CD4-positive, alpha-beta T cell (primary cell): ENCODE measurements at regions not wholly inside any gene's neighbourhood (a gene's known extent, or its start where the extent isn't known, plus 50 kb on each side); places are given as distances from the start of the nearest gene placed in this dataset.
"Not testable (repeated sequence)": the region's sequence is repeated elsewhere in the genome, so short reads cannot be mapped to it uniquely, and the experiment has no call there.

Source experiments
- ATAC-seq: fragments of 200-7000 bp; cut with Tn5 transposase; one replicate; pipeline ENCODE4 v1.10.0; 2022; ENCODE audit warnings: mild to moderate bottlenecking; ENCODE audit not compliant: poor library complexity
- CTCF ChIA-PET: fragments of 350-600 bp; sonication (Branson Sonifier 250); formaldehyde crosslinking; loops from one replicate; lab custom pipeline; 2021; ENCODE audit warnings: antibody characterized with exemption, inconsistent platforms; lab: Charles Lee
- POLR2A ChIA-PET: fragments of 350-600 bp; sonication (Branson Sonifier 250); formaldehyde crosslinking; loops from one replicate; lab custom pipeline; 2021; ENCODE audit warnings: antibody characterized with exemption, inconsistent platforms; lab: Charles Lee
- DNase-seq, 14 experiments: peaks; one replicate each; pipeline ENCODE4 v3.0.0-alpha.2; 2013 to 2020; ENCODE audit warnings: mixed read lengths in 2 of 14
- H3K27ac ChIP-seq, 2 donors: one replicate each; pipeline versions ENCODE4 v1.5.1 to v1.7.0; 2013; ENCODE audit warnings: low read length in 2 of 2, low read depth in 1 of 2, mild to moderate bottlenecking in 1 of 2
- H3K27me3 ChIP-seq, 2 experiments: 1 replicate in 1 of 2; 2 replicates in 1 of 2; pipeline versions ENCODE4 v1.6.1 to v1.7.0; 2013; ENCODE audit warnings: low read length in 2 of 2, control low read depth in 1 of 2, mild to moderate bottlenecking in 1 of 2, moderate library complexity in 1 of 2; ENCODE audit not compliant: insufficient read depth in 2 of 2, control insufficient read depth in 1 of 2
- H3K36me3 ChIP-seq: one replicate; pipeline ENCODE4 v1.6.1; 2013; ENCODE audit warnings: low read length, control low read depth; ENCODE audit not compliant: insufficient read depth
- H3K4me1 ChIP-seq: one replicate; pipeline ENCODE4 v1.6.1; 2013; ENCODE audit warnings: low read length, control low read depth; ENCODE audit not compliant: insufficient read depth
- H3K4me3 ChIP-seq: one replicate; pipeline ENCODE4 v1.5.1; 2013; ENCODE audit warnings: mild to moderate bottlenecking, low read length, moderate library complexity
- H3K9me3 ChIP-seq, 2 experiments: 1 replicate in 1 of 2; 2 replicates in 1 of 2; pipeline versions ENCODE4 v1.6.1 to v1.7.0; 2013; ENCODE audit warnings: low read length in 2 of 2, mild to moderate bottlenecking in 2 of 2, control low read depth in 1 of 2, moderate library complexity in 1 of 2; ENCODE audit not compliant: control insufficient read depth in 1 of 2, insufficient read depth in 1 of 2
- H3K27ac Mint-ChIP-seq: one replicate; pipeline ENCODE4 v1.8.0; 2020; ENCODE audit warnings: mixed read lengths
- H3K27me3 Mint-ChIP-seq: one replicate; pipeline ENCODE4 v1.8.0; 2021; ENCODE audit warnings: mixed read lengths
- H3K36me3 Mint-ChIP-seq: one replicate; pipeline ENCODE4 v1.8.0; 2021; ENCODE audit warnings: low read depth, mixed read lengths
- H3K4me1 Mint-ChIP-seq: one replicate; pipeline ENCODE4 v1.8.0; 2021; ENCODE audit warnings: low read depth, mixed read lengths
- H3K4me3 Mint-ChIP-seq: one replicate; pipeline ENCODE4 v1.8.0; 2020; ENCODE audit warnings: mild to moderate bottlenecking, mixed read lengths
- H3K9me3 Mint-ChIP-seq: one replicate; pipeline ENCODE4 v1.8.0; 2020; ENCODE audit warnings: mixed read lengths
- CTCF ChIP-seq: fragments of 200-600 bp; IDR thresholded peaks from one replicate; pipeline ENCODE4 v1.8.0; 2022; ENCODE audit warnings: antibody characterized with exemption, mild to moderate bottlenecking
- intact Hi-C, 2 experiments: fragments of 100-400 bp; cut with DNase I in 1 of 2; cut with micrococcal nuclease in 1 of 2; formaldehyde crosslinking; loops; one replicate each; pipeline versions ENCODE4 v1.15.1 to v1.9.0; 2023 to 2025; cut with DNase I, micrococcal nuclease

GRCh38 chr6:86016077-86016476 lies 373.4 kb upstream of the SYNCRIP start:
- ATAC-seq = no peak
- Mint-ChIP-seq H3K4me1 (no peaks in the 10 kb centered on the region), H3K27me3 (no peaks in the 10 kb centered on the region), H3K36me3 (no peaks in the 10 kb centered on the region), H3K27ac (no peak overlapping the region), H3K9me3 (peaks cover 4% of the 10 kb centered on the region), H3K4me3 (no peak overlapping the region)
- no peak for DNase-seq
- Histone ChIP-seq H3K4me3 (no peak overlapping the region), H3K27me3 (no peaks in the 10 kb centered on the region), H3K36me3 (no peaks in the 10 kb centered on the region), H3K4me1 (no peaks in the 10 kb centered on the region), H3K9me3 (peaks cover 0 to 3% of the 10 kb centered on the region in 2 experiments), H3K27ac (no peak overlapping the region)
- no peak for TF ChIP-seq CTCF
- CTCF ChIA-PET = no interaction called here
- POLR2A ChIA-PET = no interaction called here
- intact Hi-C loops = no loop called here

GRCh38 chr6:86012991-86013390 lies 370.3 kb upstream of the SYNCRIP start:
- H3K36me3 ChIP-seq, DNase-seq, CTCF ChIA-PET, intact Hi-C loops, ATAC-seq, H3K27me3 ChIP-seq, H3K9me3 ChIP-seq, H3K27ac Mint-ChIP-seq, H3K27me3 Mint-ChIP-seq, H3K4me3 ChIP-seq, H3K4me3 Mint-ChIP-seq, H3K9me3 Mint-ChIP-seq, H3K36me3 Mint-ChIP-seq, H3K4me1 ChIP-seq, H3K4me1 Mint-ChIP-seq, POLR2A ChIA-PET, H3K27ac ChIP-seq: not testable (repeated sequence)

- H3K27me3 ChIP-seq = no peaks in the 10 kb centered on the region
- no peak overlapping the region for H3K27ac ChIP-seq
- no peak for TF ChIP-seq CTCF
- H3K36me3 Mint-ChIP-seq = no peaks in the 10 kb centered on the region
- POLR2A ChIA-PET = no interaction called here
- CTCF ChIA-PET = interaction anchor here (0.6 kb wide), 1 partner anchor 19 kb away, joined by 3 read pairs; no protein-coding TSS in a partner anchor
- no peaks in the 10 kb centered on the region for H3K4me1 Mint-ChIP-seq
- no peak overlapping the region for H3K27ac Mint-ChIP-seq
- no peaks in the 10 kb centered on the region for H3K4me1 ChIP-seq
- no peak overlapping the region for H3K4me3 Mint-ChIP-seq
- intact Hi-C loops = no loop called here
- H3K27me3 Mint-ChIP-seq = no peaks in the 10 kb centered on the region
- no peak overlapping the region for H3K4me3 ChIP-seq
- H3K9me3 Mint-ChIP-seq = no peaks in the 10 kb centered on the region
- no peaks in the 10 kb centered on the region for H3K36me3 ChIP-seq
- no peak for ATAC-seq
- DNase-seq = no peak
- no peaks in the 10 kb centered on the region for H3K9me3 ChIP-seq
These were observed 368.5 kb upstream of the SYNCRIP start for GRCh38 chr6:86010915-86011786.
